Fibroblast of lung (primary cell): ENCODE measurements at regions not wholly inside any gene's neighbourhood (a gene's known extent, or its start where the extent isn't known, plus 50 kb on each side); places are given as distances from the start of the nearest gene placed in this dataset.

ENCODE experiments used
- EZH2 ChIP-seq: IDR thresholded peaks from 2 replicates; pipeline ENCODE4 v1.5.1; 2012; ENCODE audit warnings: low read length, control low read depth, mild to moderate bottlenecking; ENCODE audit errors: missing control alignments
- TF ChIP-seq, protein P1 (sequence below), 2 donors: IDR thresholded peaks in 1 of 2; conservative IDR thresholded peaks in 1 of 2; 1 replicate in 1 of 2; 2 replicates in 1 of 2; pipeline ENCODE4 v1.5.1; 2011 to 2012; ENCODE audit warnings: low read length in 2 of 2, control low read depth in 1 of 2, inconsistent platforms in 1 of 2, low read depth in 1 of 2, mild to moderate bottlenecking in 1 of 2

DNA sequence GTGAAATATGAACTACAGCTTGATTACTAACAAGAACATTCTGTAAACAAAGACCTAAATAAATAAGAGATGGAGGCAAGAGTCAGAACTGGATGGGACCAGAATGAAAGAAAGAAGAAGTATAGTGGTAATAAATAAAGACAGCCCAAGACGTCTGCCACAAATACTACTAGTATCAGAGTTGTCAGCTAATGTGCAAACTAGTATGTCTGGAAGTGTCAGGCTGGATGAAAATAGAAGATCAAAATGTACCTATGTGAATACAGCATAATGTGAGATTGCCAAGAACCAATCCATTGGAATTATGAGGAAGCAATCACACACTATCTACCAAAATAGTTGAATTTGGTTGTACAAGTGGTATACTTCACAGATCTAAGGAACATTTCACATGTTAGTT, 353.0 kb downstream of the BTG1 start:
- TF ChIP-seq, protein P1, sequence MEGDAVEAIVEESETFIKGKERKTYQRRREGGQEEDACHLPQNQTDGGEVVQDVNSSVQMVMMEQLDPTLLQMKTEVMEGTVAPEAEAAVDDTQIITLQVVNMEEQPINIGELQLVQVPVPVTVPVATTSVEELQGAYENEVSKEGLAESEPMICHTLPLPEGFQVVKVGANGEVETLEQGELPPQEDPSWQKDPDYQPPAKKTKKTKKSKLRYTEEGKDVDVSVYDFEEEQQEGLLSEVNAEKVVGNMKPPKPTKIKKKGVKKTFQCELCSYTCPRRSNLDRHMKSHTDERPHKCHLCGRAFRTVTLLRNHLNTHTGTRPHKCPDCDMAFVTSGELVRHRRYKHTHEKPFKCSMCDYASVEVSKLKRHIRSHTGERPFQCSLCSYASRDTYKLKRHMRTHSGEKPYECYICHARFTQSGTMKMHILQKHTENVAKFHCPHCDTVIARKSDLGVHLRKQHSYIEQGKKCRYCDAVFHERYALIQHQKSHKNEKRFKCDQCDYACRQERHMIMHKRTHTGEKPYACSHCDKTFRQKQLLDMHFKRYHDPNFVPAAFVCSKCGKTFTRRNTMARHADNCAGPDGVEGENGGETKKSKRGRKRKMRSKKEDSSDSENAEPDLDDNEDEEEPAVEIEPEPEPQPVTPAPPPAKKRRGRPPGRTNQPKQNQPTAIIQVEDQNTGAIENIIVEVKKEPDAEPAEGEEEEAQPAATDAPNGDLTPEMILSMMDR (conservative IDR thresholded peaks at IDR 0.05 in 1 of 2, IDR thresholded peaks at IDR 0.05 in 1 of 2; ENCODE audit: low read depth in 1 of 2, low read length in 2 of 2): no peak
- no peak for TF ChIP-seq EZH2
